RWPE1 (cell line): ENCODE measurements at regions not wholly inside any gene's neighbourhood (a gene's known extent, or its start where the extent isn't known, plus 50 kb on each side); places are given as distances from the start of the nearest gene placed in this dataset.
"Not testable (repeated sequence)": the region's sequence is repeated elsewhere in the genome, so short reads cannot be mapped to it uniquely, and the experiment has no call there.

Source experiments
- CTCF ChIA-PET: fragments of 350-600 bp; sonication (Branson Sonifier 250); formaldehyde crosslinking; extraction: SDS; loops from one replicate; lab custom pipeline; 2021; lab: Yijun Ruan, JAX
- POLR2A ChIA-PET: fragments of 400-600 bp; formaldehyde crosslinking; extraction: SDS; loops from one replicate; lab custom pipeline; 2020; ENCODE audit warnings: antibody characterized with exemption; ENCODE audit not compliant: low non-redundant PET; lab: Yijun Ruan, JAX
- DNase-seq: peaks from one replicate; pipeline ENCODE4 v3.0.0; 2012; ENCODE audit warnings: low spot score
- H3K27ac ChIP-seq: fragments of 450-650 bp; 2 replicates; pipeline ENCODE4 v1.5.1; 2017
- CTCF ChIP-seq: fragments of 450-650 bp; conservative IDR thresholded peaks from 2 replicates; pipeline ENCODE4 v1.5.1; 2017; ENCODE audit warnings: low read depth, mild to moderate bottlenecking

- ChIA-PET CTCF (interaction anchor here (0.7 kb wide), 1 partner anchor 1544 kb away, joined by 5 read pairs; no protein-coding TSS in a partner anchor), POLR2A (no interaction called here)
- TF ChIP-seq CTCF: no peak
Measured at GRCh38 chrX:74063426-74064155, 211.1 kb upstream of the XIST start.

GRCh38 chrX:74061879-74062278 is 209.4 kb upstream of the XIST start:
- TF ChIP-seq CTCF: no peak
- DNase-seq: no peak
- no peak overlapping the region for H3K27ac ChIP-seq
- POLR2A ChIA-PET: no interaction called here
- CTCF ChIA-PET: no interaction called here

More at GRCh38 chrX:74063426-74064155, 211.1 kb upstream of the XIST start:
- no peak overlapping the region for H3K27ac ChIP-seq
- no peak for DNase-seq

GRCh38 chrX:74049126-74049525 is 196.6 kb upstream of the XIST start:
- DNase-seq: no peak
- CTCF ChIA-PET: no interaction called here
- POLR2A ChIA-PET: no interaction called here
- TF ChIP-seq CTCF: no peak
- no peak overlapping the region for H3K27ac ChIP-seq

- CTCF ChIA-PET, POLR2A ChIA-PET: not testable (repeated sequence)
Measured at GRCh38 chrX:74034066-74034465, 181.6 kb upstream of the XIST start.

GRCh38 chrX:74031527-74031926 is 179.0 kb upstream of the XIST start:
- DNase-seq, CTCF ChIA-PET, POLR2A ChIA-PET, H3K27ac ChIP-seq: not testable (repeated sequence)

More at GRCh38 chrX:74034066-74034465, 181.6 kb upstream of the XIST start:
- not testable (repeated sequence) for H3K27ac ChIP-seq, DNase-seq

GRCh38 chrX:74030766-74031165 is 178.3 kb upstream of the XIST start:
- CTCF ChIA-PET, H3K27ac ChIP-seq, DNase-seq, POLR2A ChIA-PET: not testable (repeated sequence)

- POLR2A ChIA-PET, CTCF ChIA-PET, DNase-seq, H3K27ac ChIP-seq: not testable (repeated sequence)
Measured at GRCh38 chrX:74025145-74025544, 172.6 kb upstream of the XIST start.

- no peak overlapping the region for H3K27ac ChIP-seq
- no peak for DNase-seq
- TF ChIP-seq CTCF: no peak
- CTCF ChIA-PET: no interaction called here
- POLR2A ChIA-PET: no interaction called here
Measured at GRCh38 chrX:74023203-74023602, 170.7 kb upstream of the XIST start.
